AG10803 (cell line): ENCODE measurements at regions not wholly inside any gene's neighbourhood (a gene's known extent, or its start where the extent isn't known, plus 50 kb on each side); places are given as distances from the start of the nearest gene placed in this dataset.

ENCODE experiments used
- DNase-seq: peaks from one replicate; pipeline ENCODE4 v3.0.0; 2010; ENCODE audit warnings: low read depth
- H3K4me3 ChIP-seq: 2 replicates; pipeline ENCODE4 v1.5.1; 2011; ENCODE audit warnings: mild to moderate bottlenecking, low read length, control low read depth
- TF ChIP-seq, protein P1 (sequence below): conservative IDR thresholded peaks from 2 replicates; pipeline ENCODE4 v1.5.1; 2011; ENCODE audit warnings: mild to moderate bottlenecking, low read length, control low read depth, inconsistent platforms

DNA sequence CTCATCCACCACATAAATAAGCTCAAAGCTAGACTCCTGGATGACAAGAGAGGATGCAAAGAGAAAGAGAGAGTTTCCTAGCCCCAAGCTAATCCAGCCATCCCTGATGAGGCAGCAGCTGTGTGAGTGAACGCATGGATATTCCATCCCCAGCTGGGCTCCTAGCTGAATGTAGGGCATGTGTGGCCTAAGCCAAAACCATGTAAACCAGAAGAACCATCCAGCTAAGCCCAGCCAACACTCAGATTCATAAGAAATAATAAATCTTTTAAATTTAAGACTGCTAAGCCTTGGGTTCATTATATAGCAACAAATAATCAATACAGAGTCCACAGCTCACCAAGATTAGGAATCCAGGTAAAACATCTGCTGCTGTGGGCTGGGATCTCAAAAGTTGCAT, 94.3 kb downstream of the TNFAIP2 start:
- no peak overlapping the region for H3K4me3 ChIP-seq
- TF ChIP-seq, protein P1, sequence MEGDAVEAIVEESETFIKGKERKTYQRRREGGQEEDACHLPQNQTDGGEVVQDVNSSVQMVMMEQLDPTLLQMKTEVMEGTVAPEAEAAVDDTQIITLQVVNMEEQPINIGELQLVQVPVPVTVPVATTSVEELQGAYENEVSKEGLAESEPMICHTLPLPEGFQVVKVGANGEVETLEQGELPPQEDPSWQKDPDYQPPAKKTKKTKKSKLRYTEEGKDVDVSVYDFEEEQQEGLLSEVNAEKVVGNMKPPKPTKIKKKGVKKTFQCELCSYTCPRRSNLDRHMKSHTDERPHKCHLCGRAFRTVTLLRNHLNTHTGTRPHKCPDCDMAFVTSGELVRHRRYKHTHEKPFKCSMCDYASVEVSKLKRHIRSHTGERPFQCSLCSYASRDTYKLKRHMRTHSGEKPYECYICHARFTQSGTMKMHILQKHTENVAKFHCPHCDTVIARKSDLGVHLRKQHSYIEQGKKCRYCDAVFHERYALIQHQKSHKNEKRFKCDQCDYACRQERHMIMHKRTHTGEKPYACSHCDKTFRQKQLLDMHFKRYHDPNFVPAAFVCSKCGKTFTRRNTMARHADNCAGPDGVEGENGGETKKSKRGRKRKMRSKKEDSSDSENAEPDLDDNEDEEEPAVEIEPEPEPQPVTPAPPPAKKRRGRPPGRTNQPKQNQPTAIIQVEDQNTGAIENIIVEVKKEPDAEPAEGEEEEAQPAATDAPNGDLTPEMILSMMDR: no peak
- no peak for DNase-seq

DNA sequence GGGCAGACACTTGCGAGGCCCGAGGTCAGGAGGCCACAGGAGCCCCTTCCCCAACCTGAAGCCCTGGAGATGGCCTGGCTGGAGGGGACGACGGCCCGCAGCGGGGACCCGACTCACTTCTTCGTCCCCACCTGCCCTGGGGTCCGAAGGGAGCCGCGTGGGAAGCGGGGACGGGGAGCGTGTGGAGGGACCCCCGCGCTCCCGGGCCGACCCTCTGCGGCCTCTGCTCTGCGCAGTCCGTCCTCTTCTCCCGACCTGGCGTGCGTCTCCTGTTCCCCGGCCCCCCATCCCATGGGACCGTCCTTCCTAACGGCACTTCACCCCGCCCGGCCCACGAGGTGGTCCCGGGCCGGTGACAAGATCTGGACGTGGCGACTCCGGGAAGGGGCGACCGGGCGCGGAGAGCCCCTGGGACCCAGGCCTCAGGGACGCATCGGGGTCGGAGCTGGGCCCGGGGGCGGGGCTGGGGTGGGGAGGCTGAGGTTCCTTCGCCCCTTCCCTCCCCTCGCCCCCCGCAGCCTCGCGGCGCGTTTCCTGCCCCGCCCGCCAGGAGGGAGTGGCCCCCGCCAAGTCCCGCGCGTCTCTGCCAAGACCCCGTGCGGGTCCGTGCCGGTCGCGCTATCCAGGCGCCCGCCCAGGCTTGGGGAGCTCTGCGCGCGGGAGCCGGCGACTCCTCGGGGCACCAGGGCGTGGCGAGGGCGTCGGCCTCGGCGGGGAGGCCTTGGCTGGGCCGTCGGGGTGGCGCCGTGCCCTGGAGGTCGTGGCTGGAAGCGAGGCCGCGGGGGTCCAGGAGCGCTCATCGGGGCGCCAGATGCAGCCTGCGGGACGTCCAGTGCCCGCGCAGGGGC, 97.1 kb downstream of the TNFAIP2 start:
- DNase-seq: no peak
- TF ChIP-seq, protein P1: no peak
- peak overlapping the region; percentile 12; the same call in 1 of the 2 replicates for H3K4me3 ChIP-seq

DNA sequence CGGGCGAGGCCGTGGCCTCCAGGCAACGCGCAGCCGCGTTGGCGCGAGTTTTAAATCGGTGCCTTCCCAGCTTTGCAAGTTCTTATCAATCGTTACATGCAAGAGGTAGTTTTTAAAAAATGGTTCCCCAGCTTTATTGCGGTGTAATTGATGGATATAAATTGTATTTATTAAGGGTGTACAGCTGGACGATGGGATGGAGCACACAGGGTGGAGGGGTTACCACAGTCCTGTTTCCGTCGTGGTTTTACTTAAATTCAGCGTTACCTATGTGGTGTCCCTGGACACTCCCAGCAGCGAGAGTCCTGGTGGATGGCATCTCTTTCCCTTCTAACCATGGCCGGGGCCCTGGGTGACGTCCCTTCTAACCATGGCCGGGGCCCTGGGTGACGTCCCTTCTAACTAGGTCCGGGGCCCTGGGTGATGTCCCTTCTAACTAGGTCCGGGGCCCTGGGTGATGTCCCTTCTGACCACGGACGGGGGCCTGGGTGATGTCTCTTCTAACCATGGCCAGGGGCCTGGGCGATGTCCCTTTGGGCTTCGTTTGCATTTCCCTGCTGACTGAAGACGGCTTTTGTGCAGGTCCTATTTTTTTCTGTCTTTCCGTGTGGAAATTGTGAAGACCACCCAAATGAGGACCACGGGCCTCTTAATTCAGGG, 97.9 kb downstream of the TNFAIP2 start:
- peak; percentile 18 for DNase-seq
- TF ChIP-seq, protein P1: no peak
- H3K4me3 ChIP-seq: peak overlapping the region; percentile 12; the same call in 1 of the 2 replicates

DNA sequence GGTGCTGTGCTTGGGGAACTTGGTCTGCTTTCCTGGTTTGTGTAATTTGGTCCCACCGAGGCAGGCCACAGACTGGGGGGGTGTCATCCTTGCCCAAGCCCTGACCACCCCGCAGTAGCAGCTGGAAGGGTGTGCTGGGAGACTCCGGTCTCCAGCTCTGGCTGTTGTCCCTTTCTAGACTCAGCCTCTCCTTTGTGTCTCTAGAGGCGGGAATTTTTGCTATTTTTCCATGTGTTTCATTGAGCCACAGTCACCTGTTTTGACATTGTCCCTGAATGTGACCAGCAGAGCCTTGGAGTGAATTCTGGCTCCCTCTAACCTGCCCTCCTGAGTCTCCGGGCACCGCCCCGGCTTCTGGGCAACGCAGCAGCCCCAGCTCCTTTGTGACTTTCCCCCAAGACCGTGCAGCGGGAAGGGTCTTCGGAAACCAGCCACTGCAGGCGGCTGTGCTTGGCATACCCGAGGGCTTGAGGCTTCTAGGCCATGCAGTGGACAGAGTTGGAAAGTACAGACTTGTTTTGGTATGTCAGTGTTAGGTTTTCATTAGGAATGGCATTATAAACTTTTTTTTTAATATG, 98.6 kb downstream of the TNFAIP2 start:
- H3K4me3 ChIP-seq: no peak overlapping the region
- TF ChIP-seq, protein P1: no peak
- no peak for DNase-seq

DNA sequence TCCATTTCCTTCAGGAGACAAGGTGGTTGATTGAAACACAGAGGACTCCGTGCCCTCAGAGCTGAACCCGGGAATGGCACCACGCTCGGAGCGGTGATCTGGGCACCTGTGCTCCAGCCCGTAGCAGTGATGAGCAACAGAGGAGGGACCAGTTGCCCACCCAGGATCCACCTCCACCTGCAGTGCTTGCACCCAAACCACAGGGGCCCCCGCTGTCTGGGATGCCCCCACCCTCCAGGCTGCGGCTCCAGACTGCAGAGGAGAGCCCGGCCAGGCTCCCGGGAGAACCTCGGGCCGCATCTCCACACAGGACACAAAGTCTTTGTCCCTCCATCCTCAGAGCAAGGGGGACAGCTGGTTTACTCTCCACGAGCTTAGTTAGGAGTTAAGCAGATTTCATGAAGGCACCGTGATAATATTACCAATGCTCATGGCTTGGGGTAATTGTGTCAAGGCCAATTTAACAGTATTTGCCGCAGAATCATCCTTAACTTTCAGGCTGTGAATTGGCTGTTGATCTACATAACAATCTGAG, 100.6 kb downstream of the TNFAIP2 start:
- no peak for DNase-seq
- no peak overlapping the region for H3K4me3 ChIP-seq
- TF ChIP-seq, protein P1: no peak

DNA sequence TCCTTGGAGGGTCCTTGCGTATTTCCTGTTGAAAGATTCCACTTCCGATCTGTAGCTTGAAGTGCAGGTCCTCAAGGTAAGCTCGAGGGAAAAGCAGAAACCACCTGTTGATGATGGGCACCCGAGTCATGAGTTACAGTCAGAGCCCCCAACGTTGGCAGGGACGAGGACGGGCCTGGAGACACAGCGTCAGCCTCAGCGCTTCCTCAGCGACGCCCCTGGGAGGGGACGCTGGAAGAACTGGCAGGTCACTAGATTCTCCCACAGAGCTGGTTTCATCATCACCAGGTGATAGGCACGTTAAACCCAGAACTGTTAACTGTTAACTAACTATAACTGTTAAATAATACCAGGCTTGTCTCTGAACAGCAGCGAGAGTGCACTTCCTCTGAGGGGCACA, 101.8 kb downstream of the TNFAIP2 start:
- no peak overlapping the region for H3K4me3 ChIP-seq
- TF ChIP-seq, protein P1: no peak
- no peak for DNase-seq
